Hepatocyte (in vitro differentiated cells): ENCODE measurements at regions not wholly inside any gene's neighbourhood (a gene's known extent, or its start where the extent isn't known, plus 50 kb on each side); places are given as distances from the start of the nearest gene placed in this dataset.

Experiments
- CTCF ChIP-seq: fragments of 200-600 bp; sonication (generic); IDR thresholded peaks from 2 replicates; pipeline ENCODE4 v1.5.1; 2016; ENCODE audit warnings: antibody characterized with exemption, mild to moderate bottlenecking; ENCODE audit not compliant: poor library complexity
- EZH2 ChIP-seq: fragments of 200-600 bp; sonication (generic); IDR thresholded peaks from 2 replicates; pipeline ENCODE4 v1.6.1; 2016; ENCODE audit warnings: antibody characterized with exemption, mild to moderate bottlenecking, borderline replicate concordance

- no peak for TF ChIP-seq CTCF
- TF ChIP-seq EZH2 = no peak
Observed at GRCh38 chr6:99189823-99190721, 159.4 kb downstream of the FAXC start.
